RKO (cell line): ENCODE measurements at regions not wholly inside any gene's neighbourhood (a gene's known extent, or its start where the extent isn't known, plus 50 kb on each side); places are given as distances from the start of the nearest gene placed in this dataset.

ENCODE experiments used
- DNase-seq: peaks from one replicate; pipeline ENCODE4 v3.0.0-alpha.2; 2016; ENCODE audit warnings: low spot score

DNA sequence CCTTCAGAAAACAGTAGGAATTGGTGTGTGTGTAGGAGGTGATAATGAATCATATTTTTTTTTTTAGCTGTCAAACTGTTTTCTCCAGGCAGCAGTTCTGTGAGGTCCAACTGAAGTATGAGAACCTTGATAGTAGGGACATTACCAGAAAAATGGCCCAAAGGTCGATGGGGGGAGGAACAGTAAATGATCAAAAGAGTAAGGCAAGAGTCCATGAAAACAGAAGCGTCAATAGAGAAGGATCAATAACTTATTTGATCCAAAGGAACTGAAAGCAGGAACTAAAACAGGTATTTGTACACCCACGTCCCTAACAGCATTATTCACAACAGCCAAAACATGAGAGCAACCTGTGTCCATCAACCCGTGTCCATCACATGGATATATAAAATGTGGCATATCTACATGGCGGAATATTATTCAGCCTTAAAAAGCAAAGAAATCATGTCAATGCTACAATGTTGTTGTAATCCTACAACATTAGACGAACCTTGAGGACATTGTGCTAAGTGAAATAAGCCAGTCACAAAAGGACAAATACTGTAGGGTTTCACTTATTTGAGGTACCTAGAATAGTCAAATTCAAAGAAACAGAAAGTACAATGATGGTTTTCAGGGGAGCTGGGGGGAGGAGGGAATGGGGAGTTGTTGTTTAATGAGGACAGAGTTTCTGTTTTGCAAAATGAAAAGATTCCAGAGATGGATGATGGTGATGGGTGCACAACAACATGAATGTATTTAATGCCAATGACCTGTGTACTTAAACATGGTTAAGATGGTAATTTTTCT lies 214.0 kb upstream of the KLF14 start:
- DNase-seq, result peak; percentile 73

DNA sequence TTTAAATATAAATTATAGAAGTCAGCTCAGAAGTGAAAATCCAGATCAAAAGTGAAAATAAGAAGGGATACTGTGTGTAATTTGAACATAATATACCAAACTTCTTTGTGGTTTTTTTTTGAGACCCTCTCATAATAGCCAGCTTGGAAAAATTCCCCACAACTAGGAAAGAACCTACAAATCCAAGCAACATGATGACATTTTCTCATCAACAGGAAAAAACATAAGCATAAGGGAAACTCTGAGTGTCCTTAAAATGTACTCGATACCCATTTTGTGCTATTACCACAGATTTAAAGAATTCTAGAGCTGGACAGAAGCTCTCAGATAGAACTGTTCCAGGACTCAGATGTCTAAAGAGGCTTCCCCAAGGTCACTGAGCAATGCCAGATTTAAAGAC lies 214.8 kb upstream of the KLF14 start:
- DNase-seq, result peak; percentile 82

- DNase-seq, result peak; percentile 77
Measured at GRCh38 chr7:130949550-130949949, 215.5 kb upstream of the KLF14 start.

DNA sequence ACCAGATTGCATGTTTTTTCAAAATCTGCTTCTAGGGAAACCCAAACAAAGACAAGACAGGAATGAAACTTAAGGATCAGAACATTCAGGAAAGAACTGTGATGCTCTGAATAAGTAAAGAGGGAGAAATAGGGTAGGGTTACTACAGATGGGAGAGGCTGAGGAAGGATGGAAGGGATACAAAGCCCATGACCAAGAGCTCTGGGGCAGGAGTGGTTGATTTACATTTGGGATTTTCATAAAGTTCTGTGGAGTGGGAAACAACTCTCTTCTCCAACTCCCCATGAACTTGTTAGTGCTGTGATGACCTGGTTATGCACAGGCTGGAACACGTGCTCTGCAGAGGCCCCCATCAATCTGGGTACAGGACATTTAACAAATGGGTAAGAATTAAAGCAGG lies 216.0 kb upstream of the KLF14 start:
- DNase-seq, result peak; percentile 63

DNA sequence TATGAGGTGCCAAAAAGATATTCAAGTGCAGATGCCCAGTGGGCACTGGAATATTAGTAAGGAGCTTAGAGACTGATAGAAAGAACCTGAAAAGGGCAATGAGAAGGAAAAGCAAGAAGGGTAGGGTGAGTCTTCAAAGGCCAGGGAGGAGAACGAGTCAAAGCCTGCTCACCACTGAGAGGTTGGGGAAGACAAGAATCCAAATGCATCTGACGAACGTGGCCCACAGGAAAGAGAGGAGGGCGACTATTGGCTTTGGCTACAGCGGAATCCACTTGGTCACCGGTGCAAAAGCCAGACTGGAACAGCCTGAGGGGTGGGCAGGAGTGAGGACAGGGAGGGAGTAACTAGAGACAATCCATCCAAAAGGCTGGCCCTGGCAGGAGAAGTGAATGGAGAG lies 216.7 kb upstream of the KLF14 start:
- DNase-seq, result peak; percentile 72

- peak; percentile 73 for DNase-seq
Measured at GRCh38 chr7:130951303-130951975, 217.4 kb upstream of the KLF14 start.

- DNase-seq, result peak; percentile 71
Measured at GRCh38 chr7:130951976-130952876, 218.2 kb upstream of the KLF14 start.

DNA sequence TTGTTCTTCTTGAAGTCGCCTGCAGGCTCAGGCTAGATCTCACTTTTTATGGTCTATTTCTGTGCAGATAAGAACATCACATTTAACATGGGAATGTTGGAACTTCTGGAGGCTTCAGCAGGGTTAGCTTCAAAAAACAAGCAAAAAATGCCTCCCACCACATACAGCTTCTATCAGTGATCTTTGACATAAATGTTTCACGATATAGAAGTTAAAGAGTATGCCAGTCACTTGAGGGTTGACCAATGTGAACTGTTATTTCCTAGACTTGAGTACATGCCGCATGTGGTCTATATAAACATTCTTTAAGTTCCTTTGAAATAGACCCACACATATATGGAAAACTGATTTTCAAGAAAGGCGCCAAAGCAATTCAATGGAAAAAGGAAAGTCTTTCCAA lies 219.2 kb upstream of the KLF14 start:
- DNase-seq, result peak; percentile 63

DNA sequence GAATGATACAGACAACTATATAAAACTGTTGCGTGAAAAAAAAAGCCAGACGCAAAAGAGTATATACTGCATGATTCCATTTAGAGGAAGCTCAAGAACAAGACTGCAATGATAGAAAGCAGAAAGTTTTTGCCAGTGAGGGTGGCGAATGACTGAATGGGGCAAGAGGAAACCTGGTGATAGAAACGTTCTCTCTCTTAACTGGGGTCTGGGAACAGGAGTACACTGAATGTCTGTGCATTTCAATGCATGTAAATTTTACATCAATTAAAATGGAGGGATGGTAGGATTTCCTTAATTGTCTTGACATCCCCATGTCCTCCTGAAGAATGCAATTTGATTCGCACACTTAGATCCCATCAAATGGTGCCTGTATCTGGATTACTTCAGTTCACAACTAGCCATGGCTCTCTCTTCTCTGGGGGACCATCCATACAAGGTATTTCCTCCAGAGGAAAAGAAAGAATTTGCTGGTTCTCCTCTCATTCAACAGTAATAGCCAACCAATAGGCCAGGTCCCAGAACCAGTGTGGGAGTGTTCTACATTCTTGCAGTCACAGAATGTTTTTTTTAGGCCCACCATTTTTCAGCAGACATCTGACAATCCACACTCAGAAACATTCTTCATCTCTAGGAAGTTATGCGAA lies 221.0 kb upstream of the KLF14 start:
- DNase-seq, result peak; percentile 90

DNA sequence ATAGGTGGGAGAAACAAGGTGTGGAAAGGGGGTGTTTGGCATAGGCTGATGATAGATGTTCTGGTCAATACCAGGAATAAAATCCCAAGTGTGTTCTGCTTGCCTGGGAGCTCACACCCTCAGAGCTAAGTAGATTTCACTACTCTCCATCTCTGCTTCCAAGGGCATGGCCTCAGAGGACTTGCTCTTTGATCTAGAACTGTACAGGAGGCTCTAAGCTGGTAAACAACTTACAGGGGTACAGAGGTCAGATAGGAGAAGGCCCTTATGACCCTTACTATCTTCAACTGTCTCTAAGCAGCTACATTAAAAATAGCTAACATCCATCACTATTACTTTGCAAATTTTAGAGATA lies 221.5 kb upstream of the KLF14 start:
- DNase-seq, result peak; percentile 78

DNA sequence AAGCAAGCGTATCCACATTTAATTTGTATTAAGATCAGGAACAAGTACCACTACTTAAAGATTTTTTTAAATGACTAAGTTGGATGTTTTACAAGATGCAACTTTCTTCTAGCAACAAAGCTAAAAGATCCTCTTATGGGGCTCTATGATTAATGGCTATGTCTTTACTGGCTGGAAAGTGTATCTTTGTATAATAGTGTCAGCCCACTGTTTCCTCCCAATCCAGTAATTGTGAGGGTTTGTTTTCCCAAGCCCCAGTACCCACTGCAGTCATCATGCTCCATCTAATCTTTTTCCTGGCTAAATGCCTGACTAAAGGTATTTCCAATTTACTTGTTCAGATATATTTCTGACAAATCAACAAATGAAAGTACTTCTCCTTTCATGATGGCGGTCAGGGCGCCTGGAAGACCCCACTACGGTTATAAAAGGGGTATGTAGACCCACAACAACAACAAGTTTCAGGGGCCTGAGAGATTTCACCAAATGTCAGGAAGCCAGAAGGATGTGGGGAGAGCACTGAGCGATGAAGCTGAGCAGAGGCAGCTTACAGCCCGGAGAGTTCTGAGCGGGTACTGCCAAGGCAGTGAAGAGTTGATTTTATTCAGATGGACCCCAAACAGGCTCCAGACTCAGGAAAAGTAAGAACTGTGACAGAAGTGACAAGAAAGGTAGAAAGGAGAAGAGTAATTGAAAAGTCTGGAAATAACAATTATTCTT lies 222.6 kb upstream of the KLF14 start:
- peak; percentile 57 for DNase-seq

DNA sequence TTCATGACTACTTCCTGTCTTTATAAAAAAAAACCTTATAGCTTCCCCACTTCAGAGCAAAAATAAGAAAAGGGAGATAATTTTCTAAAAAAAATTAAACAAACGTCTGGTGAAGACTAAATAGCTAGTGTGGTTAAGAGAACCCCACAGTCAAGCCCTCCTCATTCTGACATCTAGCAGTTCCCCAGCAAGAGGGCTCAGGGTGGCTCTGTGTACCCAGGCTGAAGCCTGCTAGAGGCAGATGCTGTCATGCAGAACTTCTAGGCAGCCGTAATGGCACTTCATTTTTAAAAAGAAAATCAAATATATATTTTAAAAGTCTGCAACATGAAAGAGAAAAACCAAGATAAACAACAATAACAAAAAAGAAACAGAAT lies 223.1 kb upstream of the KLF14 start:
- DNase-seq, result peak; percentile 68

- peak; percentile 60 for DNase-seq
Measured at GRCh38 chr7:130957722-130958435, 223.9 kb upstream of the KLF14 start.

DNA sequence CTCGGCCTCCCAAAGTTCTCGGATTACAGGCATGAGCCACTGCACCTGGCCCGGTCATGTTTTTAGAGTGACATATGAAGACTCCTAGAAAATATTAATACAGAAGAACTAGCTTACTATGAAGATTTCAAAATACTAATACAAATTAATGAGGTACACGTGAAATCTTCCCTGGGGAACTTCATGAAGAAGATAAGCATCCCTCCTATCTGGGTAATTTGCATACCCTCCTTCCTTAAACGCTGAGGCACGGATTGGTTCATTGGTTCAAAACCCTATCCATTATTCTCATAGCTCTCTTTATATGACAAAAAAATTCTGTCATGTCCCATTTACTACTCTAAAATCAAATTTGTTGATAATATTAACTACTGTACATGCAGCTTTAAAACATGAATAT lies 224.8 kb upstream of the KLF14 start:
- peak; percentile 58 for DNase-seq

DNA sequence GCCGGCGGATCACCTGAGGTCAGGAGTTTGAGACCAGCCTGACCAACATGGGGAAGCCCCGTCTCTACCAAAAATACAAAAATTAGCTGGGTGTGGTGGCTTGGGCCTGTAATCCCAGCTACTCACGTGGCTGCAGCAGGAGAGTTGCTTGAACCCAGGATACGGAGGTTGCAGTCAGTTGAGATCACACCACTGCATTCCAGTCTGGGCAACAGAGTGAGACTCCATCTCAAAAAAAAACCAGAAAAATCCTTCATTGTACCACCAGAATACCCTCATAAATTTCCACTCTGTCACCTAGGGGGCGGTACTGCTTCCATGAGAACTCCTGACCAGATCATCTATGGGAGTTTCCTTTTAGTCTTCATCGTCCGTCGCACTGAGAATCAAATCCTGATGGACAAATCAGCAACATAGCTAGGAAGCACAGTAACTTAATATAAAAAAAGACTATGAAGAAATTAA lies 225.8 kb upstream of the KLF14 start:
- peak; percentile 98 for DNase-seq

DNA sequence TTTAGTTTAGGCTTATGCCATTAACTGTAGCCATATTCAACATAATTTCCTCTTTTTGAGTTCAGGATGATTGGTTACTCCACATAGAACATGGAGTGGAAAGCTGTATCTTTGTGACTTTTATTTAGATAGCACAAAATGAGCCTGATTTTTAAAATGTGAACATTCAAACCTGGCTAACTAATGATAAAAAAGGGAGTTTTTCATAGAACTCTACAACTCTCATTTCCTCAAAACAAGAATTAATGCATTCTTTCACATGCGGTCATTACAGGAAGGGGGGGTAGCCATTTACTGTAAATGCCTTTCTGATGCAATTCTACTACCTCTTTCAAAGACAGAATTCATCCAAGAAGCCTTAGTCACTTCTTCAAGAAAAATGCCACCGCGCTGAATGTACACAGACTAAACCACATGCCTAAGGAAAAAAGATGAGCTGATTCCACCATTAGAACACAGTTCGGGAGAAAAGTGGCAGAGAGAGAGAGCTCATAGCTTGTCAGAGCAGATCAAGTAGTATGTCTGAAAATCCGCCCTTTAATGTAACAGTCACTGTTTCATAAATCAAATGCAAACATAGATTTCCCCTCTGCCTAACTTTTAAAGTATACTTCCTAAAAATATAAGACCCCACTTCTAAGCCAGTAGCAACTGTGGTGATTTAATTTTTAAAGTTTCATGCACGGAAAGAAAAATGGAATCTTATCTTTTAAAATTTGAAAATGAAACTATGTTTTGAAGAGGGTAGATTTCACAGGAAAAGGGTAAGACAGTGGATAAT lies 226.4 kb upstream of the KLF14 start:
- peak; percentile 99 for DNase-seq

DNA sequence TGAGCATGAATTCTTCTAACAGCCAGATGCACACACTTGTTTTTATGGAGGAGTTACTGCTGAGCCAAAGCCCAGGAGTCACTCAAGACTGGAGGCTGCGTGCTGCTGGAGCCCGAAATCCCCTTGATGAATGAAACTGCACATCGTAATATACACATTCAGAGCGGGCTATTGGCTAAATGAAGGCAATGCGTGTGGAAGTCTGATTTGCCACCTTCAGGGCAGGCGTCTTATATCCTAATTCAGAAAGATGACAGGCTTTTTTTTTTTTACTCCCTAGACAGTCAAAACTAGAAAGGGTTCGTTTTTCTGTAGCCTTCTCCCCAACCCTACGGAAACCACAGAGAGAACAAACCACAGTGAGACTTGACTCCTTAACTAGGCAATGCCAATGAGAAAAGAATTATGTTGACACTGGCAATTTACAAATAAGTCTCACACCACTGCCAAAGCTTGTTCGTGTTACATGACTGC lies 227.2 kb upstream of the KLF14 start:
- peak; percentile 97 for DNase-seq

DNA sequence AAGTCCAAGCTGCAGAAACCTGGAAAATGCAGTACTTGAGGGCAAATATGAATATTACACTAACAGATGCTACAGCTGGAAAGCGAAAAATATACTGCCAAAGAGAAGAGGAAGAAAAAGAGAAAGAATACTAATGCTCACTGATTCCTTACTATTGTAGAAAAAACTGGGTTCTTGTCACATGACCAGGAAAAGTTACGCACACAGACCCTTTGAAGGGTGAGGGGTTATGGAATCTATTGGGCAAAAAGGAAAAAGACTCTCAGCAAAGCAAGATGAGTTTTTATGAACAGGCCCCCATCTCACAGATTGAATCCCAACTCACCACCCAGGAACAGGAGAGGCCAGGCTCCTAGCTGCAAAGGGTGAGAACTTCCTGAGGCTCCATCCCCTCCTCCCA lies 228.1 kb upstream of the KLF14 start:
- DNase-seq, result no peak

GRCh38 chr7:130963339-130963738 lies 229.3 kb upstream of the KLF14 start:
- DNase-seq, result no peak

DNA sequence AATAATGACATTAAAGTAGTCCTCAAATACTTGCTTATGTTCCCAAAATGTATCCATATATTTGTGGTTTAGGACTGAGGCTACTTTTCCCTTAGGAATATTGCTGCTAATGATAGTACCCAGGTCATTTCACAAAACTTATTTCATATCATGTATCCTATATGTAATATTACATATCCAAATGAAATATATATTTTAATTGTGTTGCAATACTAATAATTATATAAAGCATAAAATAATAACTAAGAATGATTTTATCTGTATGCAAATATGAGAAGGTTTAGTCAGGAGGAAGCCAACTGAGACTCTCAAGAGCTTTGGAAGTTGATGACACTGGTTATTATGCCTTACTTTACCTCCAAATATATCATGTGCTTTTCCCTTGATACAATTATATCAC lies 231.5 kb upstream of the KLF14 start:
- no peak for DNase-seq
